ENCODE measurements at regions not wholly inside any gene's neighbourhood (a gene's known extent, or its start where the extent isn't known, plus 50 kb on each side); places are given as distances from the start of the nearest gene placed in this dataset.
"Not testable (repeated sequence)": the region's sequence is repeated elsewhere in the genome, so short reads cannot be mapped to it uniquely, and the experiment has no call there.

GRCh38 chr7:67313213-67313612 is 316.6 kb downstream of the TYW1 start:
- no peak overlapping the region for H3K27ac ChIP-seq (ENCODE audit: low read depth, low read length)
- no peak for DNase-seq
- no peaks in the 10 kb centered on the region for H3K27me3 Mint-ChIP-seq
- POLR2A ChIA-PET (ENCODE audit: partially characterized antibody): no interaction called here
- CTCF ChIA-PET (ENCODE audit: partially characterized antibody): interaction anchor here (0.6 to 0.9 kb wide), 3 partner anchors 11 to 274 kb away, joined by 3 to 7 read pairs (median 3); no protein-coding TSS in a partner anchor
- intact Hi-C loops (cut with micrococcal nuclease): no loop called here
- peaks cover 29% of the 10 kb centered on the region for H3K36me3 ChIP-seq (ENCODE audit: insufficient read depth, low read length)
- peaks cover 52 to 77% of the 10 kb centered on the region in 2 donors for H3K36me3 Mint-ChIP-seq
- peaks cover 0 to 5% (median 0%) of the 10 kb centered on the region in 4 donors for H3K4me1 Mint-ChIP-seq
- no peak overlapping the region for H3K4me3 ChIP-seq (ENCODE audit: low read length in 2 of 2)
- no peaks in the 10 kb centered on the region for H3K9me3 Mint-ChIP-seq
- no peaks in the 10 kb centered on the region for H3K27me3 ChIP-seq (ENCODE audit: insufficient read depth, low read length)
- H3K9me3 ChIP-seq (ENCODE audit: control insufficient read depth in 1 of 2, low read length in 2 of 2): no peaks in the 10 kb centered on the region
- peak overlapping the region in 2 of 7 donors; percentile 7 to 57 for H3K27ac Mint-ChIP-seq
- H3K4me1 ChIP-seq (ENCODE audit: insufficient read depth, low read length): no peaks in the 10 kb centered on the region
- no peak overlapping the region for H3K4me3 Mint-ChIP-seq

- H3K27me3 ChIP-seq (ENCODE audit: insufficient read depth, low read length); H3K4me3 Mint-ChIP-seq; POLR2A ChIA-PET (ENCODE audit: partially characterized antibody); H3K27ac ChIP-seq (ENCODE audit: low read depth, low read length); H3K36me3 ChIP-seq (ENCODE audit: insufficient read depth, low read length); intact Hi-C loops (cut with micrococcal nuclease); H3K9me3 ChIP-seq (ENCODE audit: control insufficient read depth in 1 of 2, low read length in 2 of 2); H3K4me1 ChIP-seq (ENCODE audit: insufficient read depth, low read length); H3K27me3 Mint-ChIP-seq; H3K27ac Mint-ChIP-seq; CTCF ChIA-PET (ENCODE audit: partially characterized antibody); DNase-seq; H3K4me1 Mint-ChIP-seq; H3K4me3 ChIP-seq (ENCODE audit: low read length in 2 of 2); H3K9me3 Mint-ChIP-seq: not testable (repeated sequence)
- H3K36me3 Mint-ChIP-seq: peaks cover 26 to 62% of the 10 kb centered on the region in 2 donors
Observed at GRCh38 chr7:67316902-67317301, 320.3 kb downstream of the TYW1 start.

- H3K4me3 Mint-ChIP-seq; H3K4me1 Mint-ChIP-seq; H3K4me1 ChIP-seq (ENCODE audit: insufficient read depth, low read length); H3K4me3 ChIP-seq (ENCODE audit: low read length in 2 of 2); H3K9me3 ChIP-seq (ENCODE audit: control insufficient read depth in 1 of 2, low read length in 2 of 2); H3K36me3 ChIP-seq (ENCODE audit: insufficient read depth, low read length); H3K36me3 Mint-ChIP-seq; DNase-seq; H3K9me3 Mint-ChIP-seq; POLR2A ChIA-PET (ENCODE audit: partially characterized antibody); CTCF ChIA-PET (ENCODE audit: partially characterized antibody); H3K27ac Mint-ChIP-seq; H3K27me3 Mint-ChIP-seq; H3K27me3 ChIP-seq (ENCODE audit: insufficient read depth, low read length); H3K27ac ChIP-seq (ENCODE audit: low read depth, low read length); intact Hi-C loops (cut with micrococcal nuclease): not testable (repeated sequence)
Observed at GRCh38 chr7:67328257-67328656, 331.6 kb downstream of the TYW1 start.

GRCh38 chr7:67335165-67335564 is 338.5 kb downstream of the TYW1 start:
- CTCF ChIA-PET (ENCODE audit: partially characterized antibody); H3K4me3 ChIP-seq (ENCODE audit: low read length in 2 of 2); H3K4me1 ChIP-seq (ENCODE audit: insufficient read depth, low read length); DNase-seq; H3K36me3 ChIP-seq (ENCODE audit: insufficient read depth, low read length); H3K9me3 Mint-ChIP-seq; POLR2A ChIA-PET (ENCODE audit: partially characterized antibody); H3K4me1 Mint-ChIP-seq; H3K27me3 Mint-ChIP-seq; H3K27ac Mint-ChIP-seq; H3K4me3 Mint-ChIP-seq; intact Hi-C loops (cut with micrococcal nuclease); H3K9me3 ChIP-seq (ENCODE audit: control insufficient read depth in 1 of 2, low read length in 2 of 2); H3K27ac ChIP-seq (ENCODE audit: low read depth, low read length); H3K27me3 ChIP-seq (ENCODE audit: insufficient read depth, low read length): not testable (repeated sequence)
- peaks cover 10 to 19% of the 10 kb centered on the region in 2 donors for H3K36me3 Mint-ChIP-seq

GRCh38 chr7:67335663-67336062 is 339.0 kb downstream of the TYW1 start:
- POLR2A ChIA-PET (ENCODE audit: partially characterized antibody); H3K27me3 Mint-ChIP-seq: not testable (repeated sequence)

GRCh38 chr7:67338545-67338944 is 341.9 kb downstream of the TYW1 start:
- POLR2A ChIA-PET (ENCODE audit: partially characterized antibody); CTCF ChIA-PET (ENCODE audit: partially characterized antibody); DNase-seq; H3K27me3 Mint-ChIP-seq; H3K9me3 Mint-ChIP-seq; intact Hi-C loops (cut with micrococcal nuclease); H3K4me3 Mint-ChIP-seq; H3K27ac ChIP-seq (ENCODE audit: low read depth, low read length); H3K27me3 ChIP-seq (ENCODE audit: insufficient read depth, low read length); H3K27ac Mint-ChIP-seq; H3K4me3 ChIP-seq (ENCODE audit: low read length in 2 of 2); H3K4me1 ChIP-seq (ENCODE audit: insufficient read depth, low read length); H3K9me3 ChIP-seq (ENCODE audit: control insufficient read depth in 1 of 2, low read length in 2 of 2); H3K36me3 ChIP-seq (ENCODE audit: insufficient read depth, low read length); H3K4me1 Mint-ChIP-seq: not testable (repeated sequence)
- H3K36me3 Mint-ChIP-seq: peaks cover 22 to 34% of the 10 kb centered on the region in 2 donors

More at GRCh38 chr7:67335663-67336062, 339.0 kb downstream of the TYW1 start:
- DNase-seq; H3K4me1 Mint-ChIP-seq; H3K4me1 ChIP-seq (ENCODE audit: insufficient read depth, low read length); H3K9me3 Mint-ChIP-seq; H3K4me3 ChIP-seq (ENCODE audit: low read length in 2 of 2); intact Hi-C loops (cut with micrococcal nuclease); H3K9me3 ChIP-seq (ENCODE audit: control insufficient read depth in 1 of 2, low read length in 2 of 2); H3K27me3 ChIP-seq (ENCODE audit: insufficient read depth, low read length); H3K36me3 ChIP-seq (ENCODE audit: insufficient read depth, low read length); H3K27ac ChIP-seq (ENCODE audit: low read depth, low read length); H3K27ac Mint-ChIP-seq; H3K4me3 Mint-ChIP-seq; CTCF ChIA-PET (ENCODE audit: partially characterized antibody): not testable (repeated sequence)
- H3K36me3 Mint-ChIP-seq: peaks cover 10 to 18% of the 10 kb centered on the region in 2 donors

- H3K4me1 ChIP-seq (ENCODE audit: insufficient read depth, low read length): no peaks in the 10 kb centered on the region
- H3K4me1 Mint-ChIP-seq: peaks cover 0 to 2% (median 0%) of the 10 kb centered on the region in 4 donors
- H3K27me3 Mint-ChIP-seq: no peaks in the 10 kb centered on the region
Observed at GRCh38 chr7:67341153-67341768, 344.6 kb downstream of the TYW1 start.

GRCh38 chr7:67343114-67343513 is 346.5 kb downstream of the TYW1 start:
- H3K9me3 ChIP-seq (ENCODE audit: control insufficient read depth in 1 of 2, low read length in 2 of 2): no peaks in the 10 kb centered on the region
- no peaks in the 10 kb centered on the region for H3K4me1 ChIP-seq (ENCODE audit: insufficient read depth, low read length)
- DNase-seq: no peak
- Mint-ChIP-seq H3K4me1 (peaks cover 0 to 2% (median 0%) of the 10 kb centered on the region in 4 donors), H3K27me3 (no peaks in the 10 kb centered on the region), H3K4me3 (no peak overlapping the region), H3K36me3 (peaks cover 36 to 56% of the 10 kb centered on the region in 2 donors), H3K9me3 (peaks cover 0 to 10% (median 2%) of the 10 kb centered on the region in 8 donors), H3K27ac (peak overlapping the region in 1 of 7 donors; percentile 12)
- ChIA-PET CTCF (ENCODE audit: partially characterized antibody) (no interaction called here), POLR2A (ENCODE audit: partially characterized antibody) (no interaction called here)
- H3K36me3 ChIP-seq (ENCODE audit: insufficient read depth, low read length): no peaks in the 10 kb centered on the region
- no peak overlapping the region for H3K27ac ChIP-seq (ENCODE audit: low read depth, low read length)
- no peak overlapping the region for H3K4me3 ChIP-seq (ENCODE audit: low read length in 2 of 2)
- no peaks in the 10 kb centered on the region for H3K27me3 ChIP-seq (ENCODE audit: insufficient read depth, low read length)
- intact Hi-C loops (cut with micrococcal nuclease): no loop called here

More at GRCh38 chr7:67341153-67341768, 344.6 kb downstream of the TYW1 start:
- H3K27ac Mint-ChIP-seq: no peak overlapping the region
- H3K36me3 Mint-ChIP-seq: peaks cover 36 to 56% of the 10 kb centered on the region in 2 donors
- intact Hi-C loops (cut with micrococcal nuclease): no loop called here
- H3K4me3 ChIP-seq (ENCODE audit: low read length in 2 of 2): no peak overlapping the region
- H3K27me3 ChIP-seq (ENCODE audit: insufficient read depth, low read length): no peaks in the 10 kb centered on the region
- H3K9me3 ChIP-seq (ENCODE audit: control insufficient read depth in 1 of 2, low read length in 2 of 2): no peaks in the 10 kb centered on the region
- DNase-seq: no peak
- H3K4me3 Mint-ChIP-seq: no peak overlapping the region
- peaks cover 0 to 10% (median 2%) of the 10 kb centered on the region in 8 donors for H3K9me3 Mint-ChIP-seq
- no peaks in the 10 kb centered on the region for H3K36me3 ChIP-seq (ENCODE audit: insufficient read depth, low read length)
- CTCF ChIA-PET (ENCODE audit: partially characterized antibody): no interaction called here
- POLR2A ChIA-PET (ENCODE audit: partially characterized antibody): no interaction called here
- H3K27ac ChIP-seq (ENCODE audit: low read depth, low read length): no peak overlapping the region
